ENCODE measurements at regions not wholly inside any gene's neighbourhood (a gene's known extent, or its start where the extent isn't known, plus 50 kb on each side); places are given as distances from the start of the nearest gene placed in this dataset.

DNA sequence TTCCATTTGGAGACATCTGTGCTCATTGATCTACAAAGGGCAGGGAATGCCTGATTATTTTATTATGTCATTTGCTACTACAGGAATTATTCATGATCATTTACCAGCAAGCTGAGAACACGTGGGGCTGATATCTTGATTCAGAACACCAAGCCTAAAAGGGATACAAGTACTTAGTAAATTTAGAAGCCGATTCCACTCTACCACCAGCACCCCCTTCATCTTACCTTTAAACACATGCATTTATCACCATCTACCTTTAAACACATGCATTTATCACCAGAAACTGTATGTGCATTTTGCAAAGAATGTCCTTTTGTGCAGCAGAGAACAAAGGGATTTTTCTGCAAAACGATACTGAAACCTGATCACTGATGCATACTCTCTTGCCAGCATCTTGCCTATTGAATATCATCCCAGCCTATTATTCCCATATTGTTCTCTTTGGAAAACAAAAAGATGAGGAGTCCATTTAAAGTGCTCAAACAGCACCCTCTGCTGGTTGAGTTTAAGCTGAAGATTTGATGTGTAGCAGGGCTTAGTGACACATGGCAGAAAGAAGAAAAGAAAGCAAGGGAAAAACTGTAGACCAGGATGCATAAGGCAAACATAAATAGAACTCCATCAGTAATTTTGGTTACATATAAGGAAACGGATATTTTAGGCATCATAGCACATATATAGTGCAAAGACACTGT lies 132.6 kb upstream of the PLEKHG7 start:
- no peak overlapping the region for H3K4me3 ChIP-seq (replicated peaks; ENCODE audit: low read depth, low read length)
- TF ChIP-seq, protein P1, sequence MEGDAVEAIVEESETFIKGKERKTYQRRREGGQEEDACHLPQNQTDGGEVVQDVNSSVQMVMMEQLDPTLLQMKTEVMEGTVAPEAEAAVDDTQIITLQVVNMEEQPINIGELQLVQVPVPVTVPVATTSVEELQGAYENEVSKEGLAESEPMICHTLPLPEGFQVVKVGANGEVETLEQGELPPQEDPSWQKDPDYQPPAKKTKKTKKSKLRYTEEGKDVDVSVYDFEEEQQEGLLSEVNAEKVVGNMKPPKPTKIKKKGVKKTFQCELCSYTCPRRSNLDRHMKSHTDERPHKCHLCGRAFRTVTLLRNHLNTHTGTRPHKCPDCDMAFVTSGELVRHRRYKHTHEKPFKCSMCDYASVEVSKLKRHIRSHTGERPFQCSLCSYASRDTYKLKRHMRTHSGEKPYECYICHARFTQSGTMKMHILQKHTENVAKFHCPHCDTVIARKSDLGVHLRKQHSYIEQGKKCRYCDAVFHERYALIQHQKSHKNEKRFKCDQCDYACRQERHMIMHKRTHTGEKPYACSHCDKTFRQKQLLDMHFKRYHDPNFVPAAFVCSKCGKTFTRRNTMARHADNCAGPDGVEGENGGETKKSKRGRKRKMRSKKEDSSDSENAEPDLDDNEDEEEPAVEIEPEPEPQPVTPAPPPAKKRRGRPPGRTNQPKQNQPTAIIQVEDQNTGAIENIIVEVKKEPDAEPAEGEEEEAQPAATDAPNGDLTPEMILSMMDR (IDR thresholded peaks at IDR 0.05; ENCODE audit: low read depth, low read length, missing control alignments) = peak; percentile 59
- DNase-seq (ENCODE audit: extremely low read depth, low read depth) = peak; percentile 79

DNA sequence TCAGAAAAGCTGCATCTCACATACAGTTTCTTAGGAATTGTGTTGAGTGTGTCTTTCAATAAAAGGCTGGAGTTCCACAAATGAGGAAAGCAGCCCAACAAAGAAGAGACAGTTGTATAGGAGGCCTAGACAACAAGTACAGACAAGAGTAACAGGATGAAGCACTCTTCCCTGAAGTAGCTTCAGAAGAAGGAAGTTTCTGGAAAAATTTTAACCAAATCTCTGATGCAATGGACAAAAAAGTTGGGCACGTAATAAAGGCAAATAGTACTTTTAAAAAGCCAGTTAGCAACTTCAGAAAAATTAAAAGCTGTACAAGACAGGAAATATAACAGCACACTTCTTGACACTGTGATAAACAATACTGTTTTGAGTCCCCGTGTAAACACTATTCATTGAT lies 134.1 kb upstream of the PLEKHG7 start:
- no peak overlapping the region for H3K4me3 ChIP-seq (replicated peaks; ENCODE audit: low read depth, low read length)
- TF ChIP-seq, protein P1 (IDR thresholded peaks at IDR 0.05; ENCODE audit: low read depth, low read length, missing control alignments) = no peak

DNA sequence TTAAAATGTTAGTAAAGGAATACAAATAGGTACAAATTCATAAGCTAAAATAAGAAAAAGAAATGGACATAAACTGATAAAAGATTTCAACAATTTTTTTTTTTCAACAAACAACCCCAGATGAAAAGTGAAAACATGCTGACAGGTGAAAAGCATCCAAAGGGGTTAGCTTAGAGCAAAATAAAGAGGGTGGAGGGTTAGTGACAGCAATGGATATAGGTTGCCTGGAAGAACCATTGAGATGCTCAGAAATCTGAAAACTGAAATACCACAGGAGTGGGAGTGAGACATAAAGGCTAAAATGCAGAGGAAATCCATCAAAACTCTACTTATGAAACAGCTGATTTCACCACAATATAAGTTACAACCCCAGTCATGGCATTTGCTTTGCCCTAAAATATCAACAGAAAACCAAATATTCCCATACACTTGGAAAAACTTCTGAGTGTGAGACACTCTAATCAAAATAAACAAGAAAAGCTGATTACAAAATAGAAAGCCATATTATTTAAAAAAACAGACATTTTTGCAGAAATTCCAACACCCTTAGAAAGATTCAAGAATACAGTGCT lies 136.3 kb upstream of the PLEKHG7 start:
- no peak for DNase-seq (ENCODE audit: extremely low read depth, low read depth)
- H3K4me3 ChIP-seq (replicated peaks; ENCODE audit: low read depth, low read length) = no peak overlapping the region
- TF ChIP-seq, protein P1 (IDR thresholded peaks at IDR 0.05; ENCODE audit: low read depth, low read length, missing control alignments) = no peak

More for the DNA sequence above, 134.1 kb upstream of the PLEKHG7 start:
- DNase-seq (ENCODE audit: extremely low read depth, low read depth) = no peak

DNA sequence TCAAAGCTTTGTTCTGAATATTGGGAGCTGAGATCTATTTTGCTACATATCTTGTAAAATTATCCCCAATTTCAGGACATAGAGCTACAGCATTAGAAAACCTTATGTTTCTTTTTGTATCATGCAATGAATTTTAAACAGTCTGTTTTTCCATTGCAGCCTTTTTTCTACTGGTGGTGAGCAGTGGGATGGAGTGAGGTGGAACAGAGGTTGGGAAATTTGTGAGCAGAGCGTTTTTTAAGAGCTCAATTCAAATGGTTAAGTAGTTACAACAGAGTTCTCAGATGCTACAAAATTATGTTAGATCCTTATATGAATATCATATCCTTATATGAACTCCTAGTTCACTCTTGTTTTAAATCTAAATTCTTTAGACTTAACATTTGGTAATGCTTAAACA lies 139.0 kb upstream of the PLEKHG7 start:
- no peak for DNase-seq (ENCODE audit: extremely low read depth, low read depth)
- TF ChIP-seq, protein P1 (IDR thresholded peaks at IDR 0.05; ENCODE audit: low read depth, low read length, missing control alignments) = no peak

DNA sequence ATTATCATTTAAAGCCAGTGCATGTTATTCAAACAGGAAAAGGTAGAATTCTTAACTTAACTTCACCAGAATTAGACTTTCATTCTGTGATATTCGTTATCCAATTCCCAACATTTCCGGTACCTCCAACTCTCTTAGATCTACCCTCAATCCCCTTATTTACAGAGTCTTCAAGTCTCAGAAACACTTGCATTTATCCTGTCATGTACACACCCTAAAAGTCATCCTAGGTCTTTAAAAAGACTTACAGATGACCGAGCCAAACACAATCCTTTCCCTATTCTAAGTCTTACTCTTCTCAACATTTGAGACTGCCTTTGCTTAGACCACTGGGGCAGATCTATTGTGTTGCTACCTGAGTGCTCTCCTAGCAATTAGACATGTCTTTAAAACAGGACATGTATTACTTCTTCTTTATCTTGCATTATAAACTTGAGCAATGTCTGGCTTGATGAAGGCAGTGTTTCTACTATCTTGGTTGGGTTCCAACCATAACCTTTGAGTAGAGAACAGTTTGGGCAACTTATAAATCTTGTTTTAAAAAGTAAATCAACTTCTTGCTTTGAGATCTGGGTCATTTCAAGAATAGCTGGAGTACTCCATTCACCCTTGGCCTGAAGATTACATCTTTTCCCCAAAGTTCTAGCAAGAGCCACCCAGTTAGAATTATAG lies 140.6 kb upstream of the PLEKHG7 start:
- TF ChIP-seq, protein P1 (IDR thresholded peaks at IDR 0.05; ENCODE audit: low read depth, low read length, missing control alignments) = no peak
- no peak overlapping the region for H3K4me3 ChIP-seq (replicated peaks; ENCODE audit: low read depth, low read length)
- DNase-seq (ENCODE audit: extremely low read depth, low read depth) = no peak

More for the DNA sequence above, 139.0 kb upstream of the PLEKHG7 start:
- H3K4me3 ChIP-seq (replicated peaks; ENCODE audit: low read depth, low read length) = no peak overlapping the region

DNA sequence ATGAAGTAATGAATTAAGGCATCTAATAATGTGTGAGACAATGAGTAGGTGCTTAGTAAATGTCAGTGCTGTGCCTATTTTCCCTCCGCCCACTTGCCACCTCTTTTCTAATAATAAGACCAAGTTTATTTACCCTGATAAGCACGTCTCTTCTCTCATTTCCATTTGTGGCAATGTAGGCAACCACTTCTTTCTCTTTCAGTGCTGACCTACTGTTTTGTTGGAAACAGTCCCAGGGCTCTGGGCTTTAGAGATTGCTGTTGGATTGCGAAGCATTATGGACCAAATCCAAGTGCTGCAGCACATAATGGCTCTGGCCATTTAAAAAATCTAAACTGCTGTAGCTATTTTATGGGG lies 141.3 kb upstream of the PLEKHG7 start:
- no peak for DNase-seq (ENCODE audit: extremely low read depth, low read depth)
- TF ChIP-seq, protein P1 (IDR thresholded peaks at IDR 0.05; ENCODE audit: low read depth, low read length, missing control alignments) = no peak
- no peak overlapping the region for H3K4me3 ChIP-seq (replicated peaks; ENCODE audit: low read depth, low read length)
